Erythroblast (primary cell): ENCODE measurements at regions not wholly inside any gene's neighbourhood (a gene's known extent, or its start where the extent isn't known, plus 50 kb on each side); places are given as distances from the start of the nearest gene placed in this dataset.

ENCODE experiments used
- GATA1 ChIP-seq: IDR thresholded peaks from 2 replicates; pipeline ENCODE4 v1.6.1; 2011; ENCODE audit warnings: low read depth, mild to moderate bottlenecking, control low read depth, low read length, moderate library complexity
- POLR2A ChIP-seq: IDR thresholded peaks from 2 replicates; pipeline ENCODE4 v1.6.1; 2011; ENCODE audit warnings: mild to moderate bottlenecking, low read length

- TF ChIP-seq POLR2A (no peak), GATA1 (no peak)
These were observed 60.6 kb downstream of the POU3F3 start for GRCh38 chr2:104914509-104914908.
